Fibroblast of skin of back (primary cell): ENCODE measurements at regions not wholly inside any gene's neighbourhood (a gene's known extent, or its start where the extent isn't known, plus 50 kb on each side); places are given as distances from the start of the nearest gene placed in this dataset.
"Not testable (repeated sequence)": the region's sequence is repeated elsewhere in the genome, so short reads cannot be mapped to it uniquely, and the experiment has no call there.

Experiments
- DNase-seq: peaks from one replicate; pipeline ENCODE4 v3.0.0-alpha.2; 2013

DNA sequence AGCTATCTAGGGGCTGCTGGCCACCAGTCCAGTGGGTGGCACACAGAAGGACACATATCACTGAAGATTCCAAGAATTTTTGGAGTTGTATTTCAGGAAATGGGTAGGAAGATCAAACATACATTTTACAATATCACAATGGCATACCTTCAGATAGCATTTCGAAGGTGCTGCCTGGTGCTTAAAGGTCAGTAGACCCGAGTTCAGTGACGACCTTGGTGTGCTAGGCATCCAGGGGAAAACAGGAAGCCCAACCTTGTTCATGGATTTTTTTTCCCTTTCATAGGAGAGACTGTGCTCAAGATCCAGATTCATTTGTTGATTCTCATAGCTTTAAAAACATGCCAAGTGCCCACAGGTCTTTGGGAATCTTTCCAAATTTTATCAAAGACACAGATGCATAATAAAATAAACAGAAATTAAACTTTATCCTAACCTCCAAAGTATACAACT, 51.0 kb upstream of the RCBTB2 start:
- DNase-seq = no peak

DNA sequence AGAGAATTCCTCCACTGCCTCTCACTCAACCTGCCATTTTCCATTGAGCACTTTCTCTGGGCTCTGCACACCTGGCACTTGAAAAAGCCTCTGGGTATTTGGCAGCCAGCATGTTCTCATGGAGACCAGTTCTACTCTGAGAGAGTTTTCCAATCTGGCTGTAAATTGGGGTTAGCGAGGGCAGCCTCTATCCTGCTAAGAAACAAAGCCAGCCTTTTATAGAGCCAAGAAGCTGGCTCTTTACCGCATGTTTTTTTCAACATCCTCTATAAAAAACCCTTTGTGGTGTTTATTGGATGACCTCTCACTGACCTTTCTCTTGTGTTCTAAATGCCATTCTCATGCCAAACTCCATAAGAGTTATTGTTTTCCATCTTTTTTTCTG, 52.6 kb upstream of the RCBTB2 start:
- DNase-seq = no peak

DNA sequence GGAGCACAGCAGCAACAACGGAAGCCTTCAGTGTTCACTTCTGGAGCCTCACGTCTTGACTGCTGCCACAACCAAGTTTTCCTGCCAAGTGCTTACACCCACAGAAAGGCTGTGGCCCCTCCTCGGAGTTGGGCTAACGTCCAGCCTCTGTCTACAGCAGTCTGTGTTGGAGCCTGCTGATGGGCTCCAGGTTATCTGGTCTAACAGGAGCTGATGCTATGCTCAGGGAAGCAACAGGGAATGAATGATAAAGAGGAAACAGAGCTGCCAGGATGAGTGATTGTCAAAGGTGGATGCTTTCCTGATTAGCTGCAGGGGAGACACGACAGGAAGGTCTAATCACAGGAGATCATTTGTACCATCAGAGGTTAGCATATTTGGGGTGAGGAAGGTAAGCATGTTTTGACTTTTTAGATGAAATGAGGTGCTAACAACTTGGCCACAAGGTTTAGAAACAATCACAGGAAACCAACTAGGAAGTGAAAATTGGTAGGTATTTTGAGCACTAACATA, 53.8 kb upstream of the RCBTB2 start:
- no peak for DNase-seq

DNA sequence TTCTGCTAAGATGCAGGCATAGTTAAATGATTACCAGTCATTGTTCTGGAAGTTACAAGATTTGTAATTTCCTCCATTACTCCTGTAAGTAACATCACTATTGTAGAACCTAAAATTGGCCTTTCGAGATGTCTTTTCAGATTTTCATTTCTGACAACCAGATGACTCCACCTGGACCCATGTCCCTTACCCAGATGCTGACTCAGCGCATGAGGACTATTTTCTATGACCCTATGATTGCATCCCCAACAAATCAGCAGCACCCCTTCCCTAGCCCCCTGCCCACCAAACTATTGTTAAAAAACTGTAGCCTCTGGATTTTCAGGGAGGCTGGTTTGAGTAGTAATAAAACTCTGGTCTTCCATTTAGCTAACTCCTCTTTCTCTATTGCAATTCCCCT, 55.2 kb upstream of the RCBTB2 start:
- DNase-seq = no peak

GRCh38 chr13:48590141-48590901, 57.4 kb upstream of the RCBTB2 start:
- no peak for DNase-seq

GRCh38 chr13:48591124-48591872, 58.4 kb upstream of the RCBTB2 start:
- not testable (repeated sequence) for DNase-seq

DNA sequence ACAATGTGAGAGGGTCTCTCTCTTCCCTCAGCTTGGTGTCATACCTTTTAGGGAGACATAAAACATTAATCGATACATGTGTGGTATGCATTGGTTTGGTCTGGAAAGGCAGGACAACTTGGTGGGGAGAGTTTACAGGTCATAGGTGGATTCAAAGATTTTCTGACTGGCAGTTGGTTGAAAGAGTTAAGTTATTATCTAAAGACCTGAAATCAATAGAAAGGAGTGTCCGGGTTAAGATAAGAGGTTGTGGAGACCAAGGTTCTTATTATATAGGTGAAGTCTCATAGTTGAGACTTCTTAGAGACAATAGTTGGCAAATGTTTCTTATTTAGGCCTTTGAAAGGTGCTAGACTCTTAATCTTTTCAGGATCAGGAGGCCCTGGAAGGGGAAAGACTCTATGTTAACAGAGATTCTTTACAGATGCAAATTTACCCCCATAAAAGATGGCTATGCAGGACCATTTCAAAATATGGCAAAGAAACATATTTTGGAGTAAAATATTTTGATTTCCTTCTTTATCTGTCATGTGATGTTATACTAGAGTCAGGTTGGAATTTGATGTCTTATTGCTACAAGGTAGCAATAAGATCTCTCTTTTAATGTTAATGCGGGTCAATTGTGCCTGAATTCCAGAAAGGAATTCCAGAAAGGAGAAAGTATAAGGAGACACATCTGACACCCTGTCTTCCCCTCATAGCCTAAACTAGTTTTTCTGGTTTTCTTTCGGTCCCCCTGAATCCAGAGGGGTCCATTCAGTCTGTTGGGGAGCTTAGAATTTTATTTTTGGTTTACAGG, 59.2 kb upstream of the RCBTB2 start:
- no peak for DNase-seq

DNA sequence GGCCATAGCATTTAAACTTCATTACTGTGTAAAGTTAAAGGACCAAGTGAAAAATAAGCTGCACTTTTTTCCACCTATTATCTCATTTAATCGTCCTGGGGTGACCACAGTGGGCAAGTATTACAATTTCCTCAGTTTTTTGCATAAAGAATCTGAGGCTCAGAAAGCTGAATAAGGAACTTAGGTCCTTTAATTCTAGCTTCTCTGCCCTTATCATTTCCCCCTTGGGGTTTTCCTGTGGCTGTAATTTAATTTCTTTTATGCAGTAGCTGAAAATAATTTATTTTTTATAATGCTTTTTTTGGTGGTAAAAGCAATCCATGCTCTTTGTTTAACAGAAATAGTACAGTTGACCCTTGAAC, 59.8 kb upstream of the RCBTB2 start:
- DNase-seq = no peak

DNA sequence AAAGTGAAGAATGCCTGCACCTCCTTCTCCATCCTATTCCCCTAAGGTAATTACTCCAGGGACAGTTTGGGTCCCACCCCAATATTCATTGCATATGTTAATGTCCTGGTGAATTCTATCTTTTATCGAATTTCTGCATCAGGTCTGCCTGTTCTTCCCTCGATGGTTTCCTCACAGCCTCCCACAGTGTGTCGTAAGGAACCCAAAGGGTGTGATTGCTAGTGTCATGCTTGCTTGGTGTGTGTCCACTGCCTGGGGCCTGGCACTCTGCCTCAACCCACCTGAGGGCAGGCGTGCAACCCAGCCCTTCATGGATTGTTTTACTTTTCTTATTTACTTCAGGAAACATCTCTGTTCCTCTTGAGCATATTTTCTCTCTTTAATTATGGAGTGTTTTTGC, 60.2 kb upstream of the CYSLTR2 start:
- no peak for DNase-seq

DNA sequence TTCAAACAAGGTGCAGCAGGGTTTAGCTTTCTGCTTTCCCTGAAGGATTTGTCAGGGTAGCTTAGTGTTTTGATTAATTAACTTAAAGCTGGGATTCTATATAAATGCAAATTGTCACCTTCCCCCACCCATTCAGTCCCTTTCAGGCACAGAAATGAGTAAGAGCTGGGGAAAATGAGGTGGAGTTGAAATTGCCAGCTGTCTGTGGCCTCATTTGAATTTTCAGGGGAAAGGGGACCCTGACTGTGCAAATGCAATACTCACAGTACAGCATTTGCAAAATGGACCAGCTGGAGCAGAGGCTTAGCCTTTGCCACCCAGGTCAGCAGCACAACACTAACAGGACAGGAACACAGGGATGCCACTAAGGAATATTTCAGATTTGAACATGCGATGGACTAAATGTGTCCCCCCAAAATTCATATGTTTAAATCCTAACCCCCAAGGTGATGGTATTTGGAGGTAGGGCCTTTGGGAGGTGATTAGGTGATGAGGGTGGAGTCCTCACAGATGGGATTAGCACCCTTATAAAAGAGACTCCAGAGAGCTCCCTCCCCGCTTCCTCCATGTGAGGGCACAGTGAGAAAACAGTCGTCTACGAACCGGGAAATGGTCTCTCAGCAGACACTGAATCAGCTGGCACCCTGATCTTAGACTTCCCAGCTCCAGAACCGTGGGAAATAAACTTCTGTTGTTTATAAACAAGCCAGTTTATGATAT, 59.5 kb upstream of the CYSLTR2 start:
- DNase-seq = no peak

GRCh38 chr13:48595431-48596429, 58.0 kb upstream of the CYSLTR2 start:
- peak; percentile 49 for DNase-seq

DNA sequence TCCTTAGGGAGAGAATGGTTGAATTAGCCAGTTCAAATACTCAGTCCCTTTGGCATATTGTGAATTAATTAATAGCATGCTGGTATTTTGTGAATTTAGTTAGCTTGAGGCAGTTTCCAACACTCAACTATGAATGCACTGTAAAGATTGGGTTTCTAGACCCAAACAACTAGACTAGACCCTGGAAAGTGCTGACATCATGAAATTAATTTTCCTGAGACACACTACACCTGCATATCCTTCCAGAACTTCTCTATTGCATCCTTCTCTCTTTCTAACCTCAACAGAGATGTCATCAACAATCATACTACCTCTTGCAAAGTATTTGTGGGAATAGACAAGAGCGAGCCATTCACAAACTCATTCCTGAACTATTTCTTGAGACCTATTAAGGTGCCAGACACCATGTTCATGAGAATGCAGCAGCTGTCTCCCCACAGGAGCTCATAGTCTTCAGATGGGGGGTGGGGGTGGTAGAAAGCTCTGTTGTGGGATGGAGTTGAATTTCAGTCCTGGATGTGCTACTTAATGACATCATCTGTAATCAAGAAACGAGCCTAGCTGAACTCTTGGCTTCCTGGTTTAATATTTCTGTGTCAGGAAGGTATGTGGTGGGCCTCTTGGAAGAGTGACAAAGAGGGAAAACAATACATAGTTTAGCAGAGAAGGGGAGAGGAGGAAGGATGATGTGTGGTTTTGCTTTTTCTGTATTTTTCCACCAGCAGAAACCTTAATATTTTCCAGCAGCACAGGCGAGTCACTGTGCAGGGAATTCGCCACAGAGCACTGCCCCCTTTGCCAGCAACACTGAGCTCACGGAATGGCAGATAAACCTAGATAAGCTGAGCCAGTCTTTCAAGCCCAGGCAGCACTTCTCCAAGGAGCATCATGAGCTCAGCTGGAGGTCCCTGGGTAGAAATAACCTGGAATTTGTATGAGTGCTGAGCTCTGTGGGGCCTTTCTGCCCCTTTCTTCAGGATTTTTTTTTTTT, 53.1 kb upstream of the CYSLTR2 start:
- peak; percentile 62 for DNase-seq

DNA sequence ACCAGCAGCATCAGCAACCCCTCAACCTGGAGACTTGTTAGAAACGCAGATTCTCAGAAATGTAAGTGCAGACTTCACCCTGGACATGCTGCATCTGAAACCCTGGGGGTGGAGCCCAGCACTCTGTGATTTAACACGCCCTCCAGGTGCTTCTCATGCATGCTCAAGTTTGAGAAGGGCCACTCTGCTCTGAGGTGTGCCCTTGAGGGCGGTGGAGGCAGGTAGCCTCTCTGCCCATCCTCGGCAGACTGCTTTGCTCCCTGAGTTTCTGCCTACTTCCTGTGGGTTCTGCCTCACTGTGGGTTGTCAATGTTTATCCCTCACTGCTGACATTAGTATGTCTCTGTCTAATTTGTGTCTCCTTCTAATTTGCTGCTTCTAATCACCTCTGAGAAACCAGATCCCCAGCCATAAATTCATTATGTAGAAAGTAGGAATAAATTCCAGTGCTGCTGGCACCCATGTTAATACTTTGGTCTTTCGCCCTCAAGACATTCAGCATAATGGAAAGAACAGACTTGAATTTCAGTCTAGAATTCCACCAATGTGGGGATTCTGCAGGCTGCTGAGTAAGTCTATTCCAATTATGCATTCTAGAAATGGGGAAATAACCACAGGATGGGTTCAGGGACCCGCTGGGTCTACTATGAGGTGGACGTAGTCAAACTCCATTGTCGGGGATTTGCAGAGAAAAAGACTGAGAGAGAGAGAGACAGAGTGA, 51.3 kb upstream of the CYSLTR2 start:
- no peak for DNase-seq

DNA sequence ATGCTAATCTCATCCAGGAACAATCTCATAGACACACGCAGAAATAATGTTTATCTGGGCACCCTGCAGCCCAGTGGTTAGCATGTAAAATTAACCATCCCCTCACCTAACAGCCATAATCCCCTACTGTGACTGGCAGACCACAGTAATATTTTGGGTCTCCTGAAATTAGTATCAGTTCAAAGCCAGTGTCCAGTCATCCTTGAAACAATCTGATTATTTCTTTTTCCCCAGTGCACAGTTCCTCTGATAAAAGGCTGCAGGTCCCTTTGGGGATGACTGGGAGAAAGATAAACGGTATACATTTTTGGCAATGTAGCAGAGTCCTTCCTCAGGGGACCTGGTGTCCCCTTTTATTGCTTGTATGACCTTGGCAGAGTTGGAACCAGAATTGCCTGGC, 50.4 kb upstream of the CYSLTR2 start:
- DNase-seq = no peak
